Endothelial cell of umbilical vein (primary cell): ENCODE measurements at regions not wholly inside any gene's neighbourhood (a gene's known extent, or its start where the extent isn't known, plus 50 kb on each side); places are given as distances from the start of the nearest gene placed in this dataset.

Source experiments
- MYC ChIP-seq: IDR thresholded peaks from one replicate; pipeline ENCODE4 v1.6.1; 2011; ENCODE audit warnings: mild to moderate bottlenecking, low read depth, low read length
- POLR2A ChIP-seq: IDR thresholded peaks from 2 replicates; pipeline ENCODE4 v1.6.1; 2012; ENCODE audit warnings: low read depth, mild to moderate bottlenecking, control low read depth, low read length
- TF ChIP-seq, protein P1 (sequence below): IDR thresholded peaks from 2 replicates; pipeline ENCODE4 v1.6.1; 2011; ENCODE audit not compliant: insufficient read depth, insufficient read length

DNA sequence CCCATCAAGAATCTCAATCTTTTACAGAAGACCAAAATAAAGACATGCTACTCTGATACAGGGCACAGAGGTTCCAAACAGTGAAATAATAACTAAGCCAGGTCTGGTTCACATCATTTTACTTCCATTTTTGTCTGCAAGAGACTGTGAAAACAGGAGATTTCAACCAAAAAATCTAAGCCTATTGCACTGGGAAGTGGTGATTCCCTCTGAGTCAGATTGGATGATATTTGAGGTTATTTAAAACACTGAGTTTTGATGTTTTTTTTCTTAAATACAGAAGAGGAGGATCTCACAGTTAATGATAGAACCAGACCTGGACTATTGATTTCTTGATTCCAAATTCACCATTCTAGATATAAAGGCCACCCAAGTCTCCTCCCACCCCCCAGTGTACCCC, 117.3 kb upstream of the FAM20A start:
- no peak for TF ChIP-seq POLR2A
- TF ChIP-seq MYC: no peak
- TF ChIP-seq, protein P1, sequence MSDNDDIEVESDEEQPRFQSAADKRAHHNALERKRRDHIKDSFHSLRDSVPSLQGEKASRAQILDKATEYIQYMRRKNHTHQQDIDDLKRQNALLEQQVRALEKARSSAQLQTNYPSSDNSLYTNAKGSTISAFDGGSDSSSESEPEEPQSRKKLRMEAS: no peak
